ENCODE measurements at regions not wholly inside any gene's neighbourhood (a gene's known extent, or its start where the extent isn't known, plus 50 kb on each side); places are given as distances from the start of the nearest gene placed in this dataset.
"Not testable (repeated sequence)": the region's sequence is repeated elsewhere in the genome, so short reads cannot be mapped to it uniquely, and the experiment has no call there.

DNA sequence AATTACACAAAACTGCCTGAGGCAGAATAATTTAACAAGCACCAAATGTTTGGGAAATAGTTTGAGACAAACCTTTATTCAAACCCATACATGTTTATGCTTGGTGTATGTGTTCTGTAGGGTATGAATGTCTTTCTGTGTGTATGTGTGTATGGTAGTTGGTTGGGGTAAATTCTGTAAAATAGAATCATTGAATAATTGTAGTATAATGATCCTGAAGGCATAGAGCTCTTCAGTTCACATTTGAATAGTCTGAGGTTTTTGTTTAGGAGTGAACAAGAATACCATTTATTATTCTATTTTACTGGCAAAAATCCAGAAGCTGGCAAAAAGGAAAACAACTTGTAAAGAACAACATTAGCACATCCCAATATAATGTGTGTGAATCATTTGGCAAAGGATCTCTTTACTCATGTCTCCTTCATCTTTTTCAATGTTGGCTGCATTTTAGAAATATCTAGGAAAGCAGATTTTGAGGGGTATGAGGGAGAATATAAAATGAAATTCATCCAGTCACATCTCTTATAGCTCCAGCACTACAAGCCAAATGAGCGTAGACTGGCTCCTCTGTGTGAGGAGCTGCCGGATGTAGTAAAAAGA lies 70.4 kb upstream of the XIST start:
- Histone ChIP-seq H3K36me3 (no peaks in the 10 kb centered on the region), H3K9me3 (no peaks in the 10 kb centered on the region), H3K27ac (no peak overlapping the region), H3K4me1 (no peaks in the 10 kb centered on the region), H3K27me3 (no peaks in the 10 kb centered on the region), H3K4me3 (no peak overlapping the region)
- TF ChIP-seq, protein P1, sequence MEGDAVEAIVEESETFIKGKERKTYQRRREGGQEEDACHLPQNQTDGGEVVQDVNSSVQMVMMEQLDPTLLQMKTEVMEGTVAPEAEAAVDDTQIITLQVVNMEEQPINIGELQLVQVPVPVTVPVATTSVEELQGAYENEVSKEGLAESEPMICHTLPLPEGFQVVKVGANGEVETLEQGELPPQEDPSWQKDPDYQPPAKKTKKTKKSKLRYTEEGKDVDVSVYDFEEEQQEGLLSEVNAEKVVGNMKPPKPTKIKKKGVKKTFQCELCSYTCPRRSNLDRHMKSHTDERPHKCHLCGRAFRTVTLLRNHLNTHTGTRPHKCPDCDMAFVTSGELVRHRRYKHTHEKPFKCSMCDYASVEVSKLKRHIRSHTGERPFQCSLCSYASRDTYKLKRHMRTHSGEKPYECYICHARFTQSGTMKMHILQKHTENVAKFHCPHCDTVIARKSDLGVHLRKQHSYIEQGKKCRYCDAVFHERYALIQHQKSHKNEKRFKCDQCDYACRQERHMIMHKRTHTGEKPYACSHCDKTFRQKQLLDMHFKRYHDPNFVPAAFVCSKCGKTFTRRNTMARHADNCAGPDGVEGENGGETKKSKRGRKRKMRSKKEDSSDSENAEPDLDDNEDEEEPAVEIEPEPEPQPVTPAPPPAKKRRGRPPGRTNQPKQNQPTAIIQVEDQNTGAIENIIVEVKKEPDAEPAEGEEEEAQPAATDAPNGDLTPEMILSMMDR (IDR thresholded peaks at IDR 0.05), result no peak
- DNase-seq (ENCODE audit: low spot score), result no peak

DNA sequence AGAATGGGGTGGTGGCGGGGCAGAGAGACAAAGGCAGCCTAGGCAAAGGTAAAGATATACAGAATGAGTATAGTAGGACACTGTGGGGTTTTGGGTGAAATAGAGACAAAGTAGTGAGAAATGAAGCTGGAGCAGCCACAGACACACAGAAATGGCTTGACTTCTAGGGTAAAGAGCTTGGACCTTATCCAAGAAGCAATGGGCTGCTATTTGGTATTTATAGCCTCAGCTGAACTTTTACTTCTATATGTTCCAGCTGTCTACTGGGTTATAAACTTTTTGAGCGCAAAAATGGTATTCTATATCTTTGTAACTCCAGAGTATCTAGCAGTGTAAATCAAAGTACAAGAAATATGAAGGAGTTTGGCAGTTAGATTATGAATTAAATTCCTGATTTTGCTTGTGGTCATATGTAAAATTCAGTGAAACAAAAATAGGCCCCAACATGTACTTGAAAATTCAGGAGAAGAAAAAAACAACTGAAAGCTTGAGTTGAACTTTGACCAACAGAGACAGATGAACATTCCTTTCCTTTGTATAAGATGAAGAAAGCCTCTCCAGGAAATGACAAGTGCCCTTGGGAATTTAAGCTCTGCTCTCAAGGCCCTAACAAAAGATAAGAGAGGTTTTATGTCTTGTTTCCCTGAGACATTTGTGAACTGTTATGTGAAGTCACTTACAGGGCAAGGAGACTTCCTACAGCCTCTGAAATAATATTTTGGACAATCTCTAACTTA lies 64.6 kb upstream of the XIST start:
- no peak for DNase-seq (ENCODE audit: low spot score)
- TF ChIP-seq, protein P1 (IDR thresholded peaks at IDR 0.05), result no peak
- Histone ChIP-seq H3K4me3 (no peak overlapping the region), H3K27ac (no peak overlapping the region), H3K27me3 (no peaks in the 10 kb centered on the region), H3K36me3 (no peaks in the 10 kb centered on the region), H3K9me3 (no peaks in the 10 kb centered on the region), H3K4me1 (no peaks in the 10 kb centered on the region)

DNA sequence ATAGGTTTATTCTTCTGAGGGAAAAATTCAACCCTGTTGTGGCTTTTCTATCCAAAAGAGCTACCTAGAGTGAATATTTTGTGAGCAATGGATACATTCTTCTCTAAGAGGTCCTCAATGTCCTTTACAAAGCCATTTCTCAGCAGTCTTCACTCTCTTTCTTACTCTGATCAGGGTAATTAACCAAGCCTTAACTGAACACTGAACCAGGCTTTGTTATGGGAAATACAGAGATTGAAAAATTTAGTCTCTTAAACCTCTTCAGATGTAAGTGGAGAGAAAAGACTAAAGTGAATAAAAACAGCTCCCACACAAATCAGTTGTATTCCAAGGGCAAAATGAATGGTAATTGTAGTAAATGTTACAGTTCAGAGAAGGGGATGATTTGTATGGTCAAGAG lies 64.0 kb upstream of the XIST start:
- Histone ChIP-seq H3K36me3 (no peaks in the 10 kb centered on the region), H3K9me3 (no peaks in the 10 kb centered on the region), H3K4me3 (no peak overlapping the region), H3K4me1 (no peaks in the 10 kb centered on the region), H3K27me3 (no peaks in the 10 kb centered on the region), H3K27ac (no peak overlapping the region)
- DNase-seq (ENCODE audit: low spot score), result no peak
- TF ChIP-seq, protein P1 (IDR thresholded peaks at IDR 0.05), result no peak

DNA sequence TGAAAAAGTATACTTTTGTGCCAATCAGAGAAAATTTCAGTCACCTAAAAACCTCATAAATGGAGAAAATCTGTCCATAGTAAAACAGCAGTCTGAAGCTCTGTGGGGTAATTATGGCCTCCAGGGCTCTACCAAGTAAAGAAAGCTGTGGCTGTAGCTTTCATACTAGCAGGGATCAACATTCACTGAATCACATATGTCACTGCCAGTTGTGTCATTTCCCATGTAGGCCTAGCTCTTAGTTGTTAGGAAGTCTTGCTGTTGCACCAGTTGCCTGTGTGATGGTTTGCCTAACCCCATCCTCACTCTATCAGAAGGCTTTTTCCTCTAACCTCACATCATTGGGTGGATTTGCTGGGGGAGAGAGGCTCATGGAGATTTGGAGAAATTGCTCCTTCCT lies 62.3 kb upstream of the XIST start:
- DNase-seq (ENCODE audit: low spot score); H3K4me1 ChIP-seq; H3K9me3 ChIP-seq; H3K27me3 ChIP-seq; H3K27ac ChIP-seq; H3K4me3 ChIP-seq; H3K36me3 ChIP-seq: not testable (repeated sequence)

DNA sequence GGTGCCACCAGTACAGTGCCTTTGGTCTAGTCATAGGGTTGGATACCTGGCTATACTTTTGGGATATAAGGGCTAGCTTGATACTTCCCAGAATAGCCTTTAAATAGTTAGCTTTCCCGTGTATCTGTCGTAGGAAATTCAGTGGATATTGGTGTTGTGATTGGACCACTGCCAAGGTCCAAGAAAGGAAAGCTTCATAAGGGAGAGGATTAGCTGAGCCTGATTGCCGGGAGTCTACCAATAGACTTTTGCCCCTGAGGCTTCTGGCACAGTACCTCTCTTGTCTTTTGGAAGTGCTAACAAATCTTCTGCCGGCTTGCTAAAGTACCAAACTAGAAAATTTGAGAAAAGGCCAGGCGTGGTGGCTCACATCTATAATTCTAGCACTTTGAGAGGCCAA lies 61.1 kb upstream of the XIST start:
- Histone ChIP-seq H3K27ac (no peak overlapping the region), H3K4me1 (no peaks in the 10 kb centered on the region), H3K27me3 (no peaks in the 10 kb centered on the region), H3K36me3 (no peaks in the 10 kb centered on the region), H3K9me3 (no peaks in the 10 kb centered on the region), H3K4me3 (no peak overlapping the region)
- DNase-seq (ENCODE audit: low spot score), result no peak
- TF ChIP-seq, protein P1 (IDR thresholded peaks at IDR 0.05), result no peak

DNA sequence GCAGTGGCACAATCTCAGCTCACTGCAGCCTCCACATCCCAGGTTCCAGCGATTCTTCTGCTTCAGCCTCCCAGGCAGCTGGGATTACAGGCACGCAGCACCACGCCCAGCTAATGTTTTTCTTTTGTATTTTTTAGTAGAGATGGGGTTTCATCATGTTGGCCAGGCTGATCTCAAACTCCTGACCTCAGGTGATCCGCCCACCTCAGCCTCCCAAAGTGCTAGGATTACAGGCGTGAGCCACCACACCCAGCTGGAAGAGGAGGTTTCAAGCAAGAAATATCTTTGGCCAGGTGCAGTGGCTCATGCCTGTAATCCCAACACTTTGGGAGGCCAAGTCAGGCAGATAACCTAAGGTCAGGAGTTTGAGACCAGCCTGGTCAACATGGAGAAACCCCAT lies 59.4 kb upstream of the XIST start:
- not testable (repeated sequence) for H3K27ac ChIP-seq; DNase-seq (ENCODE audit: low spot score); H3K36me3 ChIP-seq; H3K4me1 ChIP-seq; H3K9me3 ChIP-seq; H3K4me3 ChIP-seq; H3K27me3 ChIP-seq

DNA sequence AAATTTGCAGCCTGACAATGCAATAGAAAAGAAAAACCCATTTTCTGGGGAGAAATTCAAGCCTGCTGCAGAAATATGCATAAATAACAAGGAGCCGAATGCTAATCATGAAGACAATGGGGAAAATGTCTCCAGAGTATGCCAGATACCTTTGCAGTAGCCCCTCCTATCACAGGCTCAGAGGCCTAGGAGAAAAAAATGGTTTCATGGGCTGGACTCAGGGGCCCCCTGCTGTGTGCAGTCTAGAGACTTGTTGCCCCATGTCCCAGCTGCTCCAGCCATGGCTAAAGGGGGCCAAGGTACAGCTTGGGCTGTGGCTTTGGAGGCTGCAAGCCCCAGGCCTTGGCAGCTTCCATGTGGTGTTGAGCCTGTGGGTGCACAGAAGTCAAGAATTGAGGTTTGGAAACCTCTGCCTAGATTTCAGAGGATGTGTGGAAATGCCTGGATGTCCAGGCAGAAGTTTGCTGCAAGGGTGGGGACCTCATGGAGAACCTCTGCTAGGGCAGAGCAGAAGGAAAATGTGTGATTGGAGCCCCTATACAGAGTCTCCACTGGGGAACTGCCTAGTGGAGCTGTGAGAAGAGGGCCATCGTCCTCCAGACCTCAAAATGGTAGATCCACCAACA lies 53.3 kb upstream of the XIST start:
- not testable (repeated sequence) for H3K4me3 ChIP-seq; H3K27ac ChIP-seq; H3K9me3 ChIP-seq; H3K4me1 ChIP-seq; H3K27me3 ChIP-seq; H3K36me3 ChIP-seq; DNase-seq (ENCODE audit: low spot score)

Data from right atrium auricular region (tissue), 2 donors.